NCI-H2227 (cell line): ENCODE measurements at regions not wholly inside any gene's neighbourhood (a gene's known extent, or its start where the extent isn't known, plus 50 kb on each side); places are given as distances from the start of the nearest gene placed in this dataset.
"Not testable (repeated sequence)": the region's sequence is repeated elsewhere in the genome, so short reads cannot be mapped to it uniquely, and the experiment has no call there.

Experiments used
- DNase-seq: peaks from one replicate; lab custom pipeline; 2025; ENCODE audit not compliant: unreplicated experiment; lab: John Stamatoyannopoulos, UW

DNA sequence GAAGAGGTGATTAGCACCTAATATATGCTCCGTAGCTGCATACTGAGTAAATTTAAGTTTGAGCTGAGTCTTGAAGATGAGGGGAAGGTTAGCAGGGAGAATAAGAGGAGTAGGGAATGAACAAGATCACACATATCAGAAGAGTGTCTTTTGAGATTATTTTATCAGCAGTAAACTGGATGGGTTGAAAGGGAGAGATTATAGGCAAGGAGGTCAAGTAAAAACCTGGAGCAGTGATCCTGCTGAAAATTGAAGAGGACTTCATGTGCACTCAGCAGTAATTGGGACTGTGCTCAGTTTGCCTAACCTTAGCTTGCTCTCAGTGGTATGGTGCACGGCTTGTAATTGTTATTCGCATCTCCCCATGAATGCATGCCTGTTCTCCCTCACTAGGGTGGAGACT, 79.5 kb upstream of the PICALM start:
- peak; percentile 21 for DNase-seq

DNA sequence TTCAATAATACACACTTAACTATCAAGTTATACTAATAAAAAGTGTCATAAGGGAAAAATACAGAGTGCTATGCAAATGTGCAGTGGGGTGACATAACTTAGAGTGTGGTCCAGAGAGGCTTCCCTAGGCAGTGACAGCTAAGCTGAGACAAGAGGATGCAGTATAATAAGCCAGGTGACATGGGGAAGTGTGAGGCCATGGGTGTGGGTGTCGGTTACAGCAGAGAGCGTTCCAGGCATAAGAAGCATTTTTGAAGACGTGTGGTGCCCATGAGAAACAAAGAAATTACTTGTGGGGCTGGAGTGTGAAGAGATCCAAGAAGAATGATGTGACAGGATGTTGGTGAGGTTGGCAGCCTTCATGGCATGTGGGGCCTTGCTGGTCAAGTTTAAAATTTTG, 78.1 kb upstream of the PICALM start:
- no peak for DNase-seq

DNA sequence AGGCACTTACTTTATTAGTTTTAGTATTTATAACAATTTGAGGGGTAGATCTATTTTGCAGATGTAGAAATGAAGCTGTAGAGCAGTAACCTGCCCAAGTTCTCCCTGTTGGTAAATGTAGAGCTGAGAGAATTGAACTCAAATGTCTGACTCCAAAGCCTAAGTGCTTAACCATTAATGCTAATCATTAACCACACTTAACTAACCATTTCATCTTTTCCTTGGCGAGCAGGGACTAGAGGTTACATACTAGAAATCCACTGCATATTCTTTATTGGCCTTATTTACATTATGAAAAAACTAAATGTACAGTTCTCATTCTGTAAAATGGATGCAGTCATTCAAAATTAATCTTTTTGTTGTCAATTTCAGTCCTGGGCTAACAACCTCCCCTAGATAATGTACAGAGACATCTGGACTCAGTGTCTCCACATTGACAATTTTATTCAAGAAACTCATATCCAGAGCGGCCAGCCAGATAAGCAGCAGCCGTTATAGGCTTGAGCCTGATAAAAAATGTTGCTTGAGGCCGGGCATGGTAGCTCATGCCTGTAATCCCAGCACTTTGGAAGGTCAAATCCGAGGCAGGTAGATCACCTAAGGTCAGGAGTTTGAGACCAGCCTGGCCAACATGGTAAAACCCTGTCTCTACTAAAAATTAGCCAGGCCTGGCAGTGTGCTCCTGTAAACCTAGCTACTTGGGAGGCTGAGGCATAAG, 76.7 kb upstream of the PICALM start:
- no peak for DNase-seq

GRCh38 chr11:86144846-86145245, 76.0 kb upstream of the PICALM start:
- no peak for DNase-seq

GRCh38 chr11:86144087-86144486, 75.2 kb upstream of the PICALM start:
- not testable (repeated sequence) for DNase-seq

GRCh38 chr11:86143087-86144030, 74.5 kb upstream of the PICALM start:
- no peak for DNase-seq

DNA sequence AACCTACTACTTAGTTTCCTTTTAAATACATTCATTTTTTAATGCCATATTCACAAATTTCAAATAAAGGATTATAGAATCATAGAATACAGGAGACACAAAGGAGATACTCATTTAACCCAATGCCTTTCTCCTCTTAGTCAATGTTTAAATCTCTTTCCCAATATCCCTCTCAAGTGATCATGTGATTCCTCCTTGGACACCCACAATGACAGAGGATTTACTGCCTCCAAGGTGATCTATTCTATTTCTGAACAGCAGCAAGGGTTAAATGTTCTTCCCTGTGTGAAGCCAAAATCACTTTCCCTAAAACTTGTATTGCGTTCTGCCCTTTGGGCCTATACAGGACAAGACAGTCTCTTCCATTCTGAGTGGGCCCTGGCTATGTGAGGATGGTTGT, 73.3 kb upstream of the PICALM start:
- no peak for DNase-seq

DNA sequence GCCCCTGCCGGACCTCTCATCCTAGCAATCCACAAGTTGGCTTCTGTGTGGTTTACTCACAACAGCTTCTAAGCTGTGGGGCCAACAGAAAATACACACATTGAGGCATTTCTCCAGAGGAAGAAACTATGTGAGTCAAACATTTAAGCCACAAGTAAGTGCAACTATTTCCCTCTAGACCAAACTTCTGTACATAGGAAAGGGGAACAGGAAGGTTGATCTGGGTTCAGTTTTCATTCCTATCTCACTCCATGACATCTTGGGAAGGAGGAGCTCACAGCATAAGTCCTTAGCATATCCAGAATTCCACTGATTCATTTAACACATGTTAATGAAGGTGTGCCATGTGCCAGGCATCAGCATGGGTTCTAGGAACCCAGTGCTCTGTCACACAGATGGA, 72.8 kb upstream of the PICALM start:
- no peak for DNase-seq

DNA sequence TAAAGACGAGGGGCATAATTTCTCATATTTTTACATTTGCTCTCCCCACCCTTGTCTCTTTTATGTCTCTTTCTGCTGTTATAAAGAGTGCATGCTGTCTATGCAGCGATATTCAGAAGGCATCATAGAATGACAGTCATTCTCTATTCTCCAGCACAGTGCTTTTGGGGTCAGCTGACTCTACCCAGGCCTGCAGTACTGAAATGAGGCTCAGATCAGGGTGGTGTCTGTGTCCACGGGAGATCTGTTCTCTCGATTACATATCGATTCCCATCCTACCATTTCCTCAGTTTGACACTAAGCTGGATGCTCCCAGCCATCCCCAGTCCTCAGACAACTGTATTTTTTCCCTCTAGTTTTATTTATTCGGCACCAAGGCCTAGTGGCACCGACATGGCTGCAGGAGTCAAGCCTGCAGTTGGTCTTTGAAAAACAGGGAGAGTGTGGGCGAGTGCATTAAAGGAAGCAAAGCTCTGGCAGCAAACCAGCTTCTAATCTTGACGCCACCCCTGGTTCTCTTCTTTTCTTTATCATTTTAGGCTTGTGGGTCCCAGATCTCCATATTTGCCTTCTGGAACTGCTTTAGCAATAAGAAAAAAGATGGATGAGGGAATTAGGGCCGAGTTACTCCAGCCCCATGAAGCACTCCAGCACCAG, 71.6 kb upstream of the PICALM start:
- no peak for DNase-seq

DNA sequence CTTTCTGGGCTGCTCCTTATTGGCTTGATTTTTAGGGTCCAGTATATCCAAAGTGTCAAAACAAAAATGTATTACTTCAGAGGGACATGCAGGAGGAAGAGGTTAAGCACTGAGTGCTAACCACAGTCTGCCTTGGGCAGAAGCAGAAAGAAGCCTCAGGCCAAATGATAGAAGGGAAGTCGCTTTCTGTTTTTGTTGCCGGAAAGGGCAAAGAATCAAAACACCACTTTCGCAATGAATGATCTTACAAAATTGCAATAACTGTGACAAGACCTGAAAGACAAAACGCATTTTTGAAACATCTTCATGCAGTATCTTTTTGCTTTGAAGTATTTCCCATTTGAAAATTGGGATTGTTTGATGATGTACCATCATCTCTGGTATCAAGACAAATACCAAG, 70.1 kb upstream of the PICALM start:
- no peak for DNase-seq

DNA sequence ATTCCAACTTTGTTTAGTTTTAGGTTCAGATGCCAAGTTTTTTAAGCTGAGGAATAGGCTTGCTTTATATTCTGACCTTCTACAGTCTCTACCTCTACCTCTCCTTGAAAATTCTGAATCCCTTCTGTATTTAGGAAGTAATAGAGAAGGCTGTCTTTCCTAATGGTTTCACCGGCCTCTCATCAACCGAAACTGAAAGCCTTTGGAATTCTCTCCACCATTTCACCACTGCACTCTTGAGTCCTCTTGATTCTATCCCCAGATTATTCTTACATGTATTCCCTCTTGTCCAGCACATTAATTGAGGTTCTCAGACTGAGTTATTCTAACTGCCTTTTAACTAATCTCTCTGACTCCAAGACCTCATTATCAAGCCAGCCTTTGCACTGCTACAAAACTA, 67.7 kb upstream of the PICALM start:
- DNase-seq, result no peak

DNA sequence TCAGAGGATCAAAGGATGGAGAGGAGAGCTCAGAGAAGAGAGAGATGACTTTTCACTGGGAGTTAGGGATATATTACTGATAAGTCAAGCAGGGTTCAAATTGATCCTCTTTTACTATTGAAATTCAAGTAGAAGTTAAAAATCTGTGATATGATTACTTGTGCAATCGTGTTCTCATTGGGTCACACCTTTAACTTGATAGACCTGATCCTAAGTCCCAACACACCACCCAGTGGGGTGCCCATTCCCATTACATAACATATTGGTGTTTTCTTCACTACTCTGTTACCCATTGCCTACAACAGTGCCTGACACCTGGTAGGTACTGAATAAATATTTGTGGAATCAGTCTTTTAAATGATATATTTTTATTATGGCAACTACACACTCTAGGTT, 66.4 kb upstream of the PICALM start:
- no peak for DNase-seq

GRCh38 chr11:86134580-86135318, 65.9 kb upstream of the PICALM start:
- no peak for DNase-seq

GRCh38 chr11:86132667-86133249, 63.9 kb upstream of the PICALM start:
- DNase-seq, result no peak

GRCh38 chr11:86129740-86130540, 61.1 kb upstream of the PICALM start:
- no peak for DNase-seq

DNA sequence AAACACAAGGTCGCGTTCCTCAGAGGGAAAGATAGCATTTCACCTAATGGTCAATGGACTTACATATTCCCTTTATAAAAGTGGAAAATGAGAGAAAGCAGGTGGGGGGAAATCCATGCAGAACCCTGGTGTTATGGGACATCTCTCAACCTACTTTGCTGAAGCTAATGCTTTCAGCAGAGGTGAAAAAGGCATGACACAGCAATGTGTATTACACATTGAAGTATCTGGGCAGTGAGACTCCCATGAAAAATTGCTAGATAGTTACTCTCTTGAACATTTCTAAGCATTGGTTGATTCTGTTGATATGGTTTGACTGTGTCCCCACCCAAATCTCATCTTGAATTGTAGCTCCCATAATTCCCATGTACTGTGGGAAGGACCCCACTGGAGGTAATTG, 60.0 kb upstream of the PICALM start:
- no peak for DNase-seq

- DNase-seq, result no peak
These were observed 58.0 kb upstream of the PICALM start for GRCh38 chr11:86126862-86127261.

GRCh38 chr11:86124251-86125233, 55.7 kb upstream of the PICALM start:
- DNase-seq, result no peak

DNA sequence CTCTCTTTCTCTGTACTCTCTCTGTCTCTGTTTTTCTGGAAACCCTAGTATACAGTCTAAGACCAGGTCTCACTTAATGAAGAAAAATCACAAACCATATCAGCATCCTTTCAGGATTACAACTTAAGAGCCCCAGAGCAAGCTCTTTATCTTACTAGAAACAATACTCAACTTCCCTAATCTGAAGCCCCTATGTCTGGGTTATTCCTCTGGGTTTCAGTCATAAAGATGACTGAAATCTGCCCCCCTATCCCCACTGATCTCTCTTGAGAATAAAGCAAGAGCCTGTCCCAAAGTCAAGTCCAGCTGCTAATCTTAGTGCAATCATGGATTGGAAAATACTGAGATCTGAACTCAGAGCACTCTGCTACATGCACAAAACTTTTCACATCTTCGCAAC, 53.9 kb upstream of the PICALM start:
- DNase-seq, result no peak
